ENCODE measurements at regions not wholly inside any gene's neighbourhood (a gene's known extent, or its start where the extent isn't known, plus 50 kb on each side); places are given as distances from the start of the nearest gene placed in this dataset.
"Not testable (repeated sequence)": the region's sequence is repeated elsewhere in the genome, so short reads cannot be mapped to it uniquely, and the experiment has no call there.

- DNase-seq, result no peak
Measured at GRCh38 chr1:55888685-55889317, 673.6 kb upstream of the USP24 start.

- DNase-seq, result no peak
Measured at GRCh38 chr1:55886856-55887712, 671.9 kb upstream of the USP24 start.

DNA sequence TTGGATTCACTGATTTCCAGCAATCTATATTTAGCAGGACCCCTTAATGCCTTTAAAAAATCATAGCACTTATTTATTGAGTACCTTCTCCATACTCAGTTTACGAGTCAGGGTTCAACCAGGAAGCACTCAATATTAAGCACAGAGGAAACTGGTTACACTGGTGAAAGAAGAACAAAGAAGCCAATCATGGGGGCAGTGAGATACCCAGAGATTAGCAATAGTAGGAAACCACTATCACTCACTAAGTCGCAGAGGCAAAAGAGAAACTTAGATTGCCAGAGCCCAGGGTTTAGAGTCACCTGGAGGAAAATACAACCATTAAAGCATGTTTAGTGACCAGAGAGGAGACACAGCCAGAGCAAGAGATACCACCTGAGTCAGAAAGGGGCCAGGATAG is 670.5 kb upstream of the USP24 start:
- DNase-seq, result no peak

- no peak for DNase-seq
Measured at GRCh38 chr1:55882931-55883330, 667.8 kb upstream of the USP24 start.

DNA sequence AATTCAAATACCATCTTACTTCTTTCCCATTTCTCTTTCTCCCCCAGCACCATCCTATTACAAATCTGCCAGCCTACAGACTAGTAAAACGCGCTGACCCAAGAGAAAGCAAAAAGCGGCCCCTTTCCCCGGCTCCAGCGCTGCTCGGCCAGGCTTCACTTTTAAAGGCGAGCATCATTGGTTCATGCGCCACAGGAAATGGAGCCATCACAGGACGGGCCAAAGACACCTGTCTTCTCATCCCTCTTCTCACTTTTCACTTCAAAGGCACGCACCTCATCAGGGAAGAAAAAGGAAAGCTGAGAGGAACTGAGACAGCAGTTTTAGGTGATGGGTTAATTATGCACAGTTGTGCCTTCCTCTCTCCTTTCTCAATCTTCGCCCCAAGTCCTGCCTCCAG is 664.2 kb upstream of the USP24 start:
- no peak for DNase-seq

GRCh38 chr1:55877437-55878232 is 662.5 kb upstream of the USP24 start:
- no peak for DNase-seq

- no peak for DNase-seq
Measured at GRCh38 chr1:55876276-55877060, 661.3 kb upstream of the USP24 start.

DNA sequence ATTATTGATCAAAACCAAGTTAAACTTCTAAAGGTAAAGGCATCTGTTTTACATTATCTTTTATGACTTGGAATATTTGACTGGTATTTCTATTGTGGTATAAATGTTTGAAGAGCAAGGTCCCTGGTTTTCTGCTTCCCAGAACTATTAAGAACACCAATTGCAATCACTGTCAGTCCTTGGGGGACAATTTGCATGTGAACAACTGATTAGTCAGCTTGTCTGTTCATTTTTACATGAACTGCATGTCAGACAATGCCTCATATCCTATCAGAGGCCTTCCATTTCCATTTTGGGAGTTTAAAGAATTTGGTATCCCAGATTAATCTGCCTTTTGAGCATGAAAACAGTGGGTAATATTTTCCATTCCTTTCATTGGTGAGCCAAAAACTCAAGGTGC is 654.9 kb upstream of the USP24 start:
- DNase-seq, result no peak

- peak; percentile 49 for DNase-seq
Measured at GRCh38 chr1:55869065-55869464, 653.9 kb upstream of the USP24 start.

DNA sequence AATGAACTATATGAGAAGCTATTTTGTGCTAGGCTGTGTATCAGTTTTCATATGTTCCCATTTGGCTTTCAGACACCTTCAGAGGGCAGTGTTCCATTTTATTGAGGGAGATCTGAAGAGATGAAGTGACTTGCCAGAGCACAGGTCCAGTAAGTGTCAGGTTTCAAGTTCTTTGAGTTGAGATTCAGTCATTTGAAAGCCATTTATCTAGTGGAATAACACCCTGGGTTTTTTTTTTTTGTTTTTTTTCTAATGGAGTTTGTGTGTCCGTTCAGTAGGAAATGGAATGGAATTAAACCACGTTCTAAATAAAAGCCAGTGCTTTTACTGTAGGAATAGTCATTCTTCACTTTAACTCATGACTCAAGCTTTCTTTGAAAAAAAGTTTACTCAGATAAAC is 652.9 kb upstream of the USP24 start:
- DNase-seq, result peak; percentile 49

DNA sequence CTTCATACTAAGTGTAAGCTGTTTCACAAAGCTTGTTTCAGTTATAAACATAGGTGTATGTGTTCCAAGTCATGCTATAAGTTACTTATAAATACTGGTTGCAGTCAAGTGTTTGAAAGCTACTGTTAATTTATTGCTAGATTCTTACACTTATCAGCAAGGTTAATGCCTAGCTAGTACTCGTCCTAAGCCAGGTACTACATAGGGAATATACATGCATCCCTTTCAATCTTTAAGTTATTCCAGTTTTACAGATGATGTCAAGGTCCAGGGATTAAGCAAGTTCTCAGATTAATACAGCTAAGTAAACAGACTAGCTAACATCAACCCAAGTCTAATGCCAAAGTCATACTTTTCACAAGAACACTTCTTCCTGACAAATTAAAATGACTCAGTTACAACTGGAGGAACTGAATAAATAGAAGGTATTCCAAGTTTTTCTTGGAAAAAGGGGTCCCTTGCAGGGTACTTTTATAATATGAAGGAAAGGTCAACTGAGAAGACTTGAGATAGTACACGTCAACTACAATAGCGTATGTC is 652.2 kb upstream of the USP24 start:
- DNase-seq, result no peak

DNA sequence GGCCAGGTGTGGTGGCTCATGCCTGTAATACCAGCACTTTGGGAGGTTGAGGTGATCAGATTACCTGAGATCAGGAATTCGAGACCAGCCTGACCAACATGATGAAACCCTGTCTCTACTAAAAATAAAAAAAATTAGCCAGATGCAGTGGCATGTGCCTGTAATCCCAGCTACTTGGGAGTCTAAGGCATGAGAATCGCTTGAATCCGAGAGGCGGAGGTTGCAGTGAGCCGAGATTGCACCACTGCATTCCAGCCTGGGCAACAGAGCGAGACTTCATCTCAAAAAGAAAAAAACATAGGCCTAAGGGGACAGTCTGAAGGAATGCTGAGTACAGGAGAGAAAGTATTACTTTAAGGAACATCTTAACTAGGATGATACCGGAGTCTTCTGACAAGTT is 650.6 kb upstream of the USP24 start:
- not testable (repeated sequence) for DNase-seq

GRCh38 chr1:55864251-55864650 is 649.1 kb upstream of the USP24 start:
- DNase-seq, result no peak

DNA sequence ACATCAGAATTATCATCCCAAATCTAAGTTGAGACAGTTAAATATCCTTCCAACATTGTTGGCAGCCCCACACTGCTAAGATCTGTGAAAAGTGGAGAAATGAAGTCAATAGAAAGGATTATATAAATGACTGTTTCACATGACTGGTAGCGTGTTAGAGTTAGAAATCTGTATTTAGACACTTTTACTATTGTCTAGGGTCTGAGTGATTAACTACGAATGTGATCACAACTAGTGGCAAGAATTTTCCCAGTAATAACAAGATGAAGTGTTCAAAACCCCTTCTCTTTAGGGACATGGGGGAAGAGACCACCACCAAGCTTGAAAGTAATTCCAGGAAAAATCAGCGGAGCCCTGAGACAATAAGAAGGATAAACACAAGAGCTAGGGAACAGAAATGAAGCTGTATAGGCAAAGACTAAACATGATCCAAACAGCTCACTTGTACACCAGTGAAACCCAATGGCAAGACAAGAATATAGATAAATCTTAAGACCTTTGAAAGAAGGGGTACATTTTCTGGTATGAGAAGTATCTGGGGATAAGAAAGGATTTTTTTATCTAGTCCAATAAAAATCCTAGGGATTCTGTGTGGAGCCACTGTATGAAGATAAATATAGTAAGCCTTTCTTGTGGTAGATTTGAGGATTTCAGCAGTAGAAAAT is 646.6 kb upstream of the USP24 start:
- no peak for DNase-seq

- no peak for DNase-seq
Measured at GRCh38 chr1:55860798-55861519, 645.8 kb upstream of the USP24 start.

- DNase-seq, result no peak
Measured at GRCh38 chr1:55860326-55860725, 645.2 kb upstream of the USP24 start.

DNA sequence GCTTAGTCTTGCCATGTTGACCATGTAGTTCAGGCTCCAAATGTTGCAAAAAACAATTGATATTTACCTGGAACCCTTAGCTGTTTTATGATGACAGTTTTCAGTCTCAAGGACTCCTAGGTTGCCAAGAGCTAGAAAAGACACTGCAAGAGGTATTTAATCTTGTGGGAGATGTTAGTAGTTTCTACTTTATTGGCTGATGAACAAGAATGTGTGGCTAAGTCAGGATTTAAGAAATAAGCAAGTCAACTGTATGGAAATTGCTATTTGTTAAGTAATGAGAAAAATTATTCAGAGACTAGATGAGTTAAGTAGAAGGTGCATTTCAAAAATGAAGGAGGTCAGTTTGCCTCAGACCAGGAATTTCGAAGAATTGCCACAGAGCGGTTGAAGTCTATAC is 639.7 kb upstream of the USP24 start:
- DNase-seq, result no peak

GRCh38 chr1:55848906-55849305 is 633.7 kb upstream of the USP24 start:
- no peak for DNase-seq

DNA sequence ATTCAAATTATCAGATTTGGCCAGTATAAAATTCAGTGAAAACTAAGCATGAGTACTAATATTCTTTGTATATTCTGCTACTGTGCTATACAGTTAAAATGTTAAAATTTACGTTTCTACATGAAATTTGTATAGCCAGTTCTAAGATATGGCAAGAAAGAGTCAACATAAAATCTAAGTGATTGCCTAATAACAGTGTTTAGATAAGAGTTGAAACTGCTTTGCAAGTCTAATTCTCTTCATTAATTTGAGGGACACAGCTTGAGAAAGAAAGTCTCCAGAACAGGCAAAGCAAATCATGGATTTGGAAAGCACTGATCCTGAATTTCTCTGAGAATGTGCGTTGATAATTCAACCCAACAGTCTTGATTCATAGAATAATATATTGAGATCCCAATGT is 630.9 kb upstream of the USP24 start:
- no peak for DNase-seq

DNA sequence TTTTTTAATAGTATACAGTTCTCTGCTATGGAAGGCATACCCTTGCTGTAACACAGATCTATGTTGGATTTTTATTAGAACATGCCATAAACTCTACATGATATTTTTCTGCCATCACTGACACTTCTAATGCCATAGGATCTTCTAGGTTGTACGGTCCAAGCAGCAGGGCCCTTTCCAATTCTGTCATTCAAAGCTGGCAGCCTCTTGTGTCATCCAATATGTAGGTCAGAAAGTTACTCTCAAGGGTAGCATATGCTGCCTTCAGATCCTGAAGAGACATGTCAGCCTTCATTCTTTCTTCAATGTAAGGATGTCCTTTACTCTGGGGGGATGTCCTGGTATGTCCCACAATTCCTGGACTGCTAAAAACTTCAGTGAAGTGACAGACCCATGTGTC is 629.2 kb upstream of the USP24 start:
- no peak for DNase-seq

- no peak for DNase-seq
Measured at GRCh38 chr1:55839626-55840025, 624.5 kb upstream of the USP24 start.

Data from NCI-H748 treated with DMSO at 0.1 percent for 48 hours (cell line).